SK-N-MC (cell line): ENCODE measurements at regions not wholly inside any gene's neighbourhood (a gene's known extent, or its start where the extent isn't known, plus 50 kb on each side); places are given as distances from the start of the nearest gene placed in this dataset.

ENCODE experiments used
- EZH2 ChIP-seq: fragments of 200-600 bp; sonication (generic); IDR thresholded peaks from one replicate; pipeline ENCODE4 v1.6.1; 2017; ENCODE audit warnings: antibody characterized with exemption
- FOXP2 ChIP-seq: optimal IDR thresholded peaks from 2 replicates; pipeline ENCODE3; 2011; ENCODE audit warnings: mild to moderate bottlenecking, moderate library complexity; ENCODE audit not compliant: insufficient read depth; ENCODE audit errors: extremely low read length, control extremely low read depth
- POLR2AphosphoS5 ChIP-seq: IDR thresholded peaks from 2 replicates; pipeline ENCODE4 v1.6.1; 2012; ENCODE audit warnings: mild to moderate bottlenecking, low read depth, low read length, borderline replicate concordance

GRCh38 chr1:219463636-219464035 is 149.3 kb downstream of the ZC3H11B start:
- TF ChIP-seq EZH2 (no peak), POLR2AphosphoS5 (no peak), FOXP2 (no peak)
